CD4-positive, alpha-beta T cell treated with Interleukin-4 for 4 hours (primary cell): ENCODE measurements at regions not wholly inside any gene's neighbourhood (a gene's known extent, or its start where the extent isn't known, plus 50 kb on each side); places are given as distances from the start of the nearest gene placed in this dataset.
A peak's percentile ranks its signal among the peaks of the same experiment; 100 is the strongest.
"Not testable (repeated sequence)": the region's sequence is repeated elsewhere in the genome, so short reads cannot be mapped to it uniquely, and the experiment has no call there.

Experiments used
- DNase-seq: peaks from one replicate; pipeline ENCODE4 v3.0.0-alpha.2; 2020

DNA sequence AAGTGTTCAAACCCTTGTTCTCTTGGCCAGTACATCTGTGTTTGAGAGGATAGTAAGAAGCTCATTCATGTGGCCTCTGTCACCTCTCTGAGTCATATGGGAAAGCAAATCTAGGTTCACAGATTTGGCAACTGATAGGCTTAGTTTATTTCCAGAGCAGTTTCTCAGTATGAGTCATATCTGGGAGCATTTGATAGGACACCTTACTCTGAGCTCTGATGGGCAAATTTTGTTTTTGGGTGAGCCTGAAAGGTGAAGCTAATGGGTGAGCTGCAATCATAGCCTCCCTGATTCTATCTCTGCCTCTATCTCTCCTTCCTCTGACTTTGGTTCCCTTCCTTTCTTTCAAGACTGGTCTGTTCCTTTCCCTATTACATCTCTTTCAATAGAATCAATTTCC is 134.4 kb downstream of the S1PR1 start:
- DNase-seq: no peak

DNA sequence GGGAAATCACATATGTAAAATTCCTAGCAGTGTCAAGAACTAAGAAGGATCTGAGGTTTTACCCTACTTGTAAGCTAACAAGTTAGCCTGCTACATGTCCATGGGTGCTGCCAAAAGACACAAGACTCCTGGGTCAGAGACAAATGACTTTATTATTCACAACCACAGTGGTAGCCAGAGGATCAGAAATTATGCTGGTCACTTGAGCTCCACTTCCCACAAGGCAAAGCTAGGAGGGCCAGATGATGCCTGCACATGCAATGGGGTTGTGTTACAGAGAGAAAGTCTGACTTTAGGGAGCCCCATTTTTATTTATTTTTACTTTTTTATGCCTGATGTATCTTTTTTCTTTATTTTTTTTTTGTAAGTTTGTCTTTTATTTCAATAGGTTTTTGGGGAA is 136.8 kb downstream of the S1PR1 start:
- no peak for DNase-seq

DNA sequence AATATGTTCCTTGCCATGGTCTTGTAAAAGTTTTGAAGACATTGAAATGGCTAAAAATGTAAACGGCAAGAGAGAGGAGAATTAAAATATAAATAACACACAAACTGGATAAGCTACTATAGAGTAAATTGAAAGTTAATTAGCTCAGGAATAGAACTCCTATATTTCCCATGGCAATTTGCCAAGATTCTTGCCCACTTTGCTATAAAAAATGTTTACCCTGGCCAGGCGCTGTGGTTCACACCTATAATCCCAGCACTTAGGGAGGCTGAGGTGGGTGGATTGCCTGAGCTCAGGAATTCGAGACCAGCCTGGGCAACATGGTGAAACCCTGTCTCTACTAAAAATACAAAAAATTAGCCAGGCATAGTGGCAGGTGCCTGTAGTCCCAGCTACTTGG is 138.6 kb downstream of the S1PR1 start:
- not testable (repeated sequence) for DNase-seq

DNA sequence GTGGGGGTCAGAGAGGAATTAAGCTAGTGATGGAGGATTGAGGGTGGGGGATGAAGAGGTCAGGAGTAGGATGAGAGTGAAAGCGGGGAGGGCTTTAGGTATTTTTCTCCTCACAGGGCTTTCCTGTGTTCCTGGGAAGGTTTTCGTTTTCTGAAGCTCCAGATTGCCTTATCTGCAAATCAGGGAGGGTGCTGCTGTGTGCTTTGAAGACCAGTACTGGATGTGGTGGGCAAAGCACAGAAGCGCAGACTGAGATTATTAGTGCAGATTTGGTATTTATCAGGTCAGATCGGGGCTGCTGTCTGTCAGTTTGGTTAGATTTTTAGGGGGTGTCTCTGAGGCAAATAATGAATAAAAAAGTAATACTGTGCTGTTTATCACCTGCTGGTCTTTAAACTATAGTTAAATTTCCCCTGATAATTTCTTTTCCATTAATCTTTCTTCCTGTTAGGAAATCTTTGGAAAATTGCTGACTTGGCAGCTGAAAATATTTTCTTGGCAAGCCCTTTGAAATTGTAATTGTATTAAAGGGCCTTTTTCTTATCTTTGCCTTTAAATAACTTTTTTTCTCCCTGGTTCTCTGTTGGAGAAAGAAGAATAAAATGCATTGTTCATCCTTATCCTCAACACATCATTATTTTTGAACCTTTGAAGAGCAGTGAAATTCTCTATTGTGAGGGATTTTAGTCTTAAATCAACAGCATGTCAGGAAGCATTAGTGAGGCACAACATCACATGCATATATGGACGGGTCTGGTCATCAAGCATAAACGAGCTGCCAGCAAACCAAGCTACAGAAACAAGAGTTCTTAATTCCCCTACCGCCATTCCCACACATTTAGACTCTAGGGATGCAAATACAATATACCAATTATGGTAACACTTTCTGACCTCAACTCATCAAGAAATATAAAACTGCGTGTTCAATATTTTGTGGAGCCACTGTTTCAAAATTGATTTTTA is 139.6 kb downstream of the S1PR1 start:
- DNase-seq: no peak

DNA sequence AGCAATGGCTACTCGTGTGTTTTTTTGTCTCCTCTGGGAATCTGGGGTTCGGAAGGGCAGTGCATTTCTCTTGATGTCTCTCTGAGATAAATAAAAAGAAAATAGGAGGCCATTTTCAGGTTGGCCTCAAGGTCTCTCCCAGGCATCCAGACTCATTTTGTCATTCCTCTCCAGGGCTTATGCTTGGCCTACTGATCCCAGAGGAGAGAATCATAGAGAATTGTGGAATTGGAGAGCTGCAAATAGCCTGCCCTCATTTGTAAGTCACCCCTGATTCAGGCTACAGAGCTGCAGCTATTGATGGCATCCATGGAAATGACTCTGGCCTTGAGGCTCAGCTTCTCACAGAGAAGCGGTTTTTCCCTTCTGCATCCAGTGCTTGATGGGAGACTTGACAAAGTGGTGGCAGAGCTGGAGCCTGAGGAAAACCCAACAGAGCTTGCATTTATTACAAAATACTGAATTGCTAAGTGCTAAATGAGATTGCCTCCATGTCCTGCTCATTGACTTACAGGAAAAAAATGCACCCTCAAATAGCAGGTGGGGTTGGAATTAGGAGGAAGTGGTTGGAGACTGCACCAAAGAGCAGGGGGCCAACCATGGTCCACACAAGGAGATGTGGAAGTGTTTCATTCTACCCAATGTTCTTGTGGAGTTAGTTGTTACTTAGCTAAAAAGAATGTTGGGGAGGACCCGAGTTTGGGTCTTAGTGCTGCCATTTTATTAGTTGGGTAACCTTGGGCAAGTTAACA is 140.4 kb downstream of the S1PR1 start:
- no peak for DNase-seq

DNA sequence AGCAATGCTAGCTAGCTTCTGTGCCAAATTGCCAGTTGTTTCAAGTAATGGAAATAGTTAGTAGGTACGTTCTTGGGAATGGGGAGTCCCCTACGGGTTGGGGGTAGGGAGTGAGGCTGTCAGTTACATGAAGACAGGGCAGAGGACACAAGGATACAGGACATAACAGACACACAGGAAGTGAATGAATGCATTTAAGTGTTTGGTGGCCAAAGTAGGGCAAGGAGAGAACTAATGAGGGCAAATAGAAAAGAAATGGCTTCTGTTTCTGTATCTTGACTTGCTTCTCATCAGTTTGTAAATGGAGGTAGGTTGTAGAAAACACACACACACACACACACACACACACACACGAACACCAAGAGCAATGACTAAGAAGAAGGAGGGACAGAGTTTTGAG is 142.2 kb downstream of the S1PR1 start:
- DNase-seq: no peak

DNA sequence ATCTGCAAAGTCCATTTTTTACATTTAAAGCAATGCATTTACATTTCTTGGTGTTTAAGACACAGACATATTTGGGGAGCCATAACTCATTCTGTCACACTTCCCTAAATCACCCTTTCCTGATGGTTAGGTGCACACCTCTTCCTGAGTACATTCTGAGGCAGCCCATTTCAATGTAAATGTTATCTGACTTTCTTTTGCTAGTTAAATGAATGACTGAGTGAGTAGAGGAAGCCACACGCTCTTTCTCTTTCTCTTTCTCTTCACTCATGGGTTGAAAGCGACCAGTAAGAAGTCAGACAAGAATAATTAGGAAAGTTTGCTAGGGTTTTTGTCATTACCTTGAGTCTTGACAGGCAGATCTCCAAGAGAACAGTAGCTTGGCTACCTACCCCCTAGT is 143.1 kb downstream of the S1PR1 start:
- DNase-seq: no peak

DNA sequence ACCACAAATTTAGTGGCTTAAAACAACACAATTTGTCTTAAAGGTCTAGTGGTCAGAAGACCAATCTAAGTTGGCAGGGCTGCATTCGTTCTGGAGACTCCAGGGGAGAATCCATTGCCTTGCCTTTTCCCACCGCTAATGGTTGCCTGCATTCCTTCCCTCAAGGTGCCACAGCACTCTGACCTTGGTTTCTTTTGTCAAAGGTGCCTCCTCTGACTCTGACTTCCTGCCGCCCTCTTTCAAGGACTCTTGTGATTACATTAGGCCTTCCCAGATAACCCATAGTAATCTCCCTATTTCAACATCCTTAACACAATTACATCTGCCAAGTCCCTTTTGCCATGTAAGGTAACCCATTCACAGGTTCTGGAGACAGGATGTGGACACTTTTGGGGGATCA is 145.3 kb downstream of the S1PR1 start:
- DNase-seq: no peak

DNA sequence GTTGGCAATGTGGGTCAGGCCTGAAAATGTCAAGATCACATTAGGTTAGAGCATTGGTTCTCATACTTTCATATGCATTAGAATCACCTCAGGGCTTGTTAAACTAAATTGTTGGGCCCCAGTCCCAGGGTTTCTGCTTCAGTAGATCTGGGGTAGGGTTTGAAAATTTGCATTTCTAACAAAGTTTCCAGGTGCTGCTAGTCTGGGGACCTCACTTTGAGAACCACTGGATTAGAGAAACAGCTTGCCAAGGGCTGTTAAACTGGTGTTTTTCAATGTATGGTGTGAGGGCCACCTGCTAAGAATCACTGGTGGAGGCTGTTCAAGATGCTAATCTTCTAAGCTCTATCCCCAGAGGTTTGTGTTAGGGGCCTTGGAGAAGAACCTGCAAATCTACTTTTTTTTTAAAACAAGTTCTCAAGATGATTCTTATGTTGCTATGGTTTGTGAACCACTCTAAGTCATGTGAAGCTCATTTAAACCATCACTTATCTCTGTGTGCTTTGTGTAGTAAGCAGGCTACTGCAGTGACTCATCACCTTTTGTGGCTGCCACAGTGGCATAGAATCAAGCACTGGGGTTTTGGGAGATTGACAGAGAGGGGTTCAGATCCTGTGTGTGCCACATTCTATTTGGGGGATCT is 152.2 kb downstream of the S1PR1 start:
- DNase-seq: peak; percentile 16

DNA sequence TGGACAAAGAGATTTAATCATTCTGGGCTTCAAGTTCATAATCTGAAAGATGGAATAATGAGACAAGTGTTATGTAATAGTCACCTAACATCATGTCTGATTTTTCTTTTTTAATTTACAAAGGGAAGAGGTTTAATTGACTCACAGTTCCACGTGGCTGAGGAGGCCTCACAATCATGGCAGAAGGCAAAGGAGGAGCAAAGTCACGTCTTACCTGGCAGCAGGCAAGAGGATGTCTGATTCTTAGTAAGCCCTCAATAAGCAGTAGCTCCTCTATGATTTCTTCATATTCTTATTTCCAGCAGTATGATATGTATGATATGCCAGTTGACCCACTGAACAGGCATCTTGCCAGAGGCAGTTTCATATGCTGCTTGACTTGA is 152.7 kb downstream of the S1PR1 start:
- no peak for DNase-seq

DNA sequence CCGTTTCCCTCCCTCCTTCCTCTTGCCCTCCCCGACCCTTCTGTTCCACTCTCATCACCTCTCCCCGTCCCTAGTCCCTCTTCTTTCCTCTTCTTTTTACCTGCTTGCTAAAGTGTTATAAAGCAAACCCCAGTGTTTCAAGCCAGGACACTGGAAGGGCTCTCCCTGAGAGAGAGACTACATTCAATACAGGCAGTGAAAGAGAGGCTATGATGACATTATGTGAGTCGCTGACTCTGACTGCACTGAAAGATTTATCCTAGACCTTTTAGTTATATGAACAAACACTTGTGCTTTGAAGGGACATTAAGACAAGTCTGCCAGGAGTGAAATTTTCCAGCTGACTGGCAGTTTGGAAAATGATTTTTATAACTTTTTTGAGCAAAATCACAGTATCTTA is 155.7 kb downstream of the S1PR1 start:
- no peak for DNase-seq

DNA sequence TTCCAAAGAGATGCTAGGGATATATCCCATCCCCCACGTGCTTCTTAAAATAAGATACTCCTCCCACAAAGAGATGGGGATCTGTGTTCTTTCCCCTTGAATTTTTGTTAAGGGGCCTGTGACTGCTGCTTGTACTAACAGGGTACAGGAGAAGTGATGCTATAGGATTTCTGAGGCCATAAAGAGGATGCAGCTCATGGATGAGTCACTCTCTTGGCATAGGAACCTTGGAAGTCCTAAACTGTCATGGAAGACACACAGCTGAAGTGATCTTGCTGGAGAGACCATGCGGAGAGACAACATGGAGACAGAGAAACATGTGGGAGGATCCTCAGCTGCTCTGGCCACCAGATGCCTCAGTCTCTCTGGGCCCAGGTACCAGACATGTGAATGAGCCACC is 157.2 kb downstream of the S1PR1 start:
- DNase-seq: no peak

DNA sequence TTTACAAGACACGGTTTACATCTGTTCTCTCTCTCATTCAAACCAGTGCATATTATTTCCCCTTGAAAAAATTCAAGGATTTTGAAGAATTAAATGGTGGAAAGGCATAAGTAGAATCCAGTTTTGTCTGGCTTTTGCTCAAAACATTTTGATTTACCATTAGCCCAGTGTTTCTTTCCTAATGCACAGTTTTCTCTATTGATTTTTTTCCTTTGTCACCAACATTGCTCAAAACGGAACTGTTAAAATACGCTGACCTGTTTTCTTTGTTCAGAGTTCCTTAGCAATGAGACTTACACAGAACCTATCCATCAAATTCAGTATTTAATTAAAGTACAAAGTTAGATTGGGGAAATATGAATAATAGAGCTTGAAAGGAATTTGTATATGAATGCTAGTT is 162.4 kb downstream of the S1PR1 start:
- no peak for DNase-seq

DNA sequence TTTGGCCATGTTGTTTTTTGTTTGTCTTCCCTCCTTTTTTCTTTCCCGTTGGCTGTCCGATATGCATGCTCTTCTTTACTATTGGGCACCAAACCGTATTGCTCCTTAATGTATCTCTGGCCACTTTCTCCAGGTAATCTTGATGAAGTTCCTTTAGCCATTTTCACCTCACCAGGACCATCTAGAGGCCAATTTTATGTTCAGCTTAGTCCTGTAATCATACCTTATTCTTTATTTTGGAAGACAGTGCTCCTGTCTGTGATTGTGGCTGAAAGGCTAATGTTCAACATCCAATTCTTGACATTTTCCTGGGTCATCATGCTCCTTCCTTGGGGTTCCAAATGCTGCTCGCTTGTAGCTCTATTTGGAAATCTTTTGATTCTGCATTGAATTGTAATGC is 169.5 kb downstream of the S1PR1 start:
- DNase-seq: no peak

DNA sequence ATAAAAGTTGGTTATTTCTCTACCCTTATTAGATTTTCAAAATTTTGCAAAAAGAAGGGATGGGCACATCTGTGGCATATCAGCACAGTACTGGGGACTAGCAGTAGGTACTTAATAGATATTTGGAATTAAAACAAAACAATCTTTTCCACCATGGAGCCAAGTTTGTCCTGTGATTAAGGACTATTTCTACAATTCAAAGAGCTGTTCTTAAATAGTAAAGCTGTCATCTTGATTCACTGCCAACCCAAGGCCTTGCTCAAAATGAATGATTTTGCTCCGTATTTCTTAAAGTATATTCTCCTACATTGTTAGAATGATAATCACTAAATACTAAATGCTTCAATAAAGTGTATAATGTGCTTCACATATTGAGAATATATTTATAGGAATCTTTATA is 169.9 kb downstream of the S1PR1 start:
- no peak for DNase-seq

DNA sequence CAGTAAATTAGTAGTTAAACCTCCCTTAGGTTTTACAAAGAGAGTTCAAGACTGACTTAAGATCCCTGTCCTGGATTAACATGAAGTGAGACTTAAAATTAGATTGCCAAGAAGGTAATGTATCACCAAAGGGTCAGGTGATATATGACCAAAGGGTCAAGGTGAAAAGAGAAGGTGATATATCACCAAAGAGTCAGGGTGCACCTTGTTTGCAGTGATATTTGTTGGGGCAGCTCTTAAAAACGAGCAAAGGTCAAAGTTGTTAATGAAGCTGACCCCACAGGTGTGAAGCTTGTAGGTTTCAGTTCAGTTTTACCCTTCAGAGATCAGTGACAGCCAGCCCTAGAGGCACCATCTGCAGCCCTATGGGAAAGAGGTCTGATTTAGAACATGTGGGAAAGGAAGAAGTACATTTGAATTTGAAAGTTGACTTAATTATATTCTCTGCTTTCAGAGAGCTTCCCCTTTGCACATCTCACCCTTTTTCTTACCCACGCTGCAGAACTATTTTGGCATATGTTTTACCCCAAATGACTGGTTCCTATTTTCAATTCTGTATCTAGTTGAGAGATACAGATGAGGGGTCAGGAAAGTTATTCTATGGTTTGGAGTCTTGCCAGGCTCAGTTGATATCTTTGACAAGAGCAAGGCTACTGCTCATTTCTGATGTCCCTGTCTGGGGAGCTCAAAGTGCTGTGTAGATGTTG is 170.8 kb downstream of the S1PR1 start:
- no peak for DNase-seq

DNA sequence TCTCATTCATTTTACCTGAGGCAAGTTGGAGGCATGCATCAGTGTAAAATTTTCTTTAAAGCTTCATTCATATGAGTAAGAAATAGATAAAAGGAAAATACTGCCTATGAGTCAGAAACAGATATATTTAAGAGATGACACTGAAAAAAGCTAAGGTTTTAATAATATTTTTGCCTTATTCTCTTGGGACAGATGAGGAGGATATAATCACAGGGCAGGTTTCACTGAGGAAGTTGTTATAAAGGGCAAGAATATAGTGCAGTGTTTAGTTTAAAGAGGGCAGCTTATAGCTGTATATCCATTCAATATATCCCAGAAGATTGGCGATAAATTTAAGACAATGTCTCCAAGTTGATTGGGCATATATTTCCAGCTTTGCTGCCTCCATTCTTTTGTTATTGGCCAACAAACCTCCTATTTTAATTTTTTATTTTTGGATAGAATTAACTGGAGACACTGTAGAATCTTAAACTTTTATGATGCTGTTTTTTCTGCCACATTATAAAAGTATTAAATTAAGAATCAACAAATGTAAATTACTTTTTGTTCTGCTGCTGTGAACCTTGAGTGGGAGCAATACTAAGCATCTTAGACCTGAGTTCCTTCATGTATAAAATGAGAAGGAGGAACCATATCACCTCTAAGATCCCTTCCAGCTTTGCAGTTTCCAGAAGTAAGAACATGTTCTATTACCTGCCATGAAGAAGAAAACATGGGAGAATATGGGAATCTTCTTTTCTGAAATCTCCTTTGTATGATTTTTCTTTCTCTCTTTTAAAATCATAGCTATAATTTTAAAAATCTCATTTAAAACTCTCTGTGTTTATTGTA is 171.6 kb downstream of the S1PR1 start:
- DNase-seq: no peak

DNA sequence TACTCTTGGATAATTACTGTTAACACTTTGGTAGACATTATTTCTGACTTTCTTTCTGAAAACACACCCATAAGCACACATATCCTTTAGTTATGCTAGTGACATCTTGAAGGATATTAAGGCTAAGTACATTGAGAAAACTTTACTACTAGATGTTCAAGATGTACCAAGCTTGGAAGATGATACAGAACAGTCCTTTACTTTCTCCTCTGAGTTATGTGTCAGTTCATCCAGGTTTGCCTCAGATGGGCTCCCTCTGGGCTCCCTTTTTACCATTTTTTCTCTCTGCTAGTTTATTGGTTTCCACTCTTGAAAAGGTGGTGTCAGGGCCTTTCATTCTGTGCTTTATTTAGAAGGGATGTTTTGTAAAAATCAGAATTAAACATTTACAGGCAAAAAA is 172.3 kb downstream of the S1PR1 start:
- DNase-seq: no peak

DNA sequence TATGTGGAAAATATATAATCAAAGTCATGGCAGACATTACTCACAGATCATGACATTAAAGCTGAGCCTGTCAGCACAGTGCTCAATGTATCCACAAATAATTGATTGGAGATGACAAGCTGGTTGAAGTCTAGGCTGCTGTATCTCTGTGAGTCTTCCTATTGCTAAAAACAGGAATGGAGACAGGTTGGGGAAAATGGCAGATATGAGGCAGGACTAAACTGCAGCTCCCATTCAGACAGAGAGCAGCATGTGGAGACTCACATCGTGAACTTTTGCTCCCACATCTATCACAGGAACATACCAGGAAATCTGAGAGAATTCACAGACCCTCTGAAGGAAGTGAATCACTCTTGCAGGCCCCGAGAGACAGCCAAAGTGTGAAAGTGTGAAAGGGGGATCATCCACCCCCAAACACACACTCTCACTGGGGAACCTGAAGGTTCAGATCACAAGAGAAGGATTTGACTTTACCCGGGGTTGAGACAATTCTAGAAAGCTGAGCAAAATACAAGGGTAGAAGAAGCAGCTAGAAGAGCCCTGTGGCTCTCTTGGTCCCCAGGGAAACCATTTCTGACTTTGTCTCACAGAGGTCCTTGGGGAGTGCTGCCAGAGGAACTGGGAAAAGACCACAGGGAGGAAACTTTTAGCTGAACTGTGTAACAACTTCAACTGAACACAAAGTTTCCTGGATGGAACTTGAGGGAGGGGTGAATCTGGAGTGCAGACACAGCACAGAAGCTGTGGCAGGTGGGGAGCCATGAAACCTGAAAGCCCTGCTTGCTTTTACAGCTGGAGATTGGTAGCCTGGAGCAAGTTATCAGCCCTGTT is 173.4 kb downstream of the S1PR1 start:
- DNase-seq: no peak

DNA sequence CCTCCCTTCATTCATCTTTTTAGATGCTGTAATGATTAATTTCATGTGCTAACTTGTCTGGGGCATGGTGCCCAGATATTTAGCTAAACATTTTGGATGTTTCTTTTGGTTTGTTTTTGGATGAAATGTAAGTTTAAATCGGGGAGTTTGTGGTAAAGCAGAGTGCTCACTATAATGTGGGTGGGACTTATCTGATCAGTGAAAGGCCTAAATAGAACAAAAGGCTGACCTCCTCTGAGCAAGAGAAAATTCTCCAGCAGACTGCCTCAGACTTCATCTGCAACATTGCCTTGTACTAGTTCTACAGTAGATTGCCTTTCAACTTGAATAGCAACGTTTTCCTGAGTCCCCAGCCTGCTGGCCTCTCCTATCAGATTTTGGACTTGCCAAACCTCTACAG is 183.6 kb downstream of the S1PR1 start:
- no peak for DNase-seq

DNA sequence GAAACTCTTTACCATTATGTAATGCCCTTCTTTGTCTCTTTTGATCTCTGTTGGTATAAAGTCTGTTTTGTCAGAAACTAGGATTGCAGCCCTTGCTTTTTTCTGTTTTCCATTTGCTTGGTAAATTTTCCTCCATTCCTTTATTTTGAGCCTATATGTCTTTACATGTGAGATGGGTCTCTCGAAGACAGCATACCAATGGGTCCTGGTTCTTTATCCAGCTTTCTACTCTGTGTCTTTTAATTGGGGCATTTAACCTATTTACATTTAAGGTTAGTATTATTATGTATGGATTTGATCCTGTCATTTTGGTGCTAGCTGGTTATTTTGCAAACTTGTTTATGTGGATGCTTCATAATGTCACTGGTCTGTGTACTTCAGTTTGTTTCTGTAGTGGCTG is 191.3 kb downstream of the S1PR1 start:
- DNase-seq: not testable (repeated sequence)
